ENCODE measurements at regions not wholly inside any gene's neighbourhood (a gene's known extent, or its start where the extent isn't known, plus 50 kb on each side); places are given as distances from the start of the nearest gene placed in this dataset.

DNA sequence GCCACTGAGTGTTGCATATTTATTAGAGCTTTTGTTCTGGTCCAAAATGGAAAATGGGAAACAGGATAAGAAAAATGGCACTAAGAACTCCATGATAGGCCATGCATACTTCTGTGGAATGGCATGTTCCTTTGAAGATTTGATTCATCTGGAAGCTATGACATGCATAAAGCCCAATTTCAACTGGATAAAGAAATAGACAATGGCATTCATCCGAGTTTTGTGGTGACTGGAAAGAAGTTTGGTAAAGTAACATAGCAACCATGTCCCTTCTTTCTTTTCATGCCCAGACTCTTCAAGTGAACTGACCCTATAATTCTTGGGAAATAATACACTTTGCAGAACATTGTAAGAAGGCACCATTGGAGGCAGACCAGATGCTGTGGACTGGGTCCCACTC, 368.4 kb upstream of the IL12A start:
- TF ChIP-seq, protein P1, sequence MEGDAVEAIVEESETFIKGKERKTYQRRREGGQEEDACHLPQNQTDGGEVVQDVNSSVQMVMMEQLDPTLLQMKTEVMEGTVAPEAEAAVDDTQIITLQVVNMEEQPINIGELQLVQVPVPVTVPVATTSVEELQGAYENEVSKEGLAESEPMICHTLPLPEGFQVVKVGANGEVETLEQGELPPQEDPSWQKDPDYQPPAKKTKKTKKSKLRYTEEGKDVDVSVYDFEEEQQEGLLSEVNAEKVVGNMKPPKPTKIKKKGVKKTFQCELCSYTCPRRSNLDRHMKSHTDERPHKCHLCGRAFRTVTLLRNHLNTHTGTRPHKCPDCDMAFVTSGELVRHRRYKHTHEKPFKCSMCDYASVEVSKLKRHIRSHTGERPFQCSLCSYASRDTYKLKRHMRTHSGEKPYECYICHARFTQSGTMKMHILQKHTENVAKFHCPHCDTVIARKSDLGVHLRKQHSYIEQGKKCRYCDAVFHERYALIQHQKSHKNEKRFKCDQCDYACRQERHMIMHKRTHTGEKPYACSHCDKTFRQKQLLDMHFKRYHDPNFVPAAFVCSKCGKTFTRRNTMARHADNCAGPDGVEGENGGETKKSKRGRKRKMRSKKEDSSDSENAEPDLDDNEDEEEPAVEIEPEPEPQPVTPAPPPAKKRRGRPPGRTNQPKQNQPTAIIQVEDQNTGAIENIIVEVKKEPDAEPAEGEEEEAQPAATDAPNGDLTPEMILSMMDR (IDR thresholded peaks at IDR 0.05) = no peak
- no peak for TF ChIP-seq EZH2phosphoT487 (IDR thresholded peaks at IDR 0.05)
